ENCODE measurements at regions not wholly inside any gene's neighbourhood (a gene's known extent, or its start where the extent isn't known, plus 50 kb on each side); places are given as distances from the start of the nearest gene placed in this dataset.
"Not testable (repeated sequence)": the region's sequence is repeated elsewhere in the genome, so short reads cannot be mapped to it uniquely, and the experiment has no call there.

DNA sequence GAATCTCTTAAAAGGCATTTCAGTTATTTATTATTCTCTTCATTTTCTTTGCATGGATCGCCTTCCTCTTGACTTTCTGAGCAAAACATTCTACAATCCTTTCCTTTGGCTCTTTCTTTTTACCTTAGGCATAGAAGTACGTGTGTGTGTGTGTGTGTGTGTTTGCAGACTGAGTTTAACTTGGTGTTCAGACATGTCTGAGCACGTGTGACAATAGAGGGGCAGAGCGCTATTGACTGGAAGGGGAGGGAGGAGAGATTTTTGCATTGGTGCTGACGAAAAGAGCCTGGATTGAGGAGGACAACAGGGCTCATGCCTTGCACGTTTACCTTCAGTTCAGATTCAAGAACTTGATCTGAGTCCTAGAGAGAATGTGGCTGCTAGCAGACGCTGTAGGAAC is 129.8 kb downstream of the SEC23IP start:
- TF ChIP-seq POLR2A (IDR thresholded peaks at IDR 0.05; ENCODE audit: low read depth, low read length): no peak
- DNase-seq (ENCODE audit: insufficient read length, low spot score) (no peak), FAIRE-seq (no peak)

DNA sequence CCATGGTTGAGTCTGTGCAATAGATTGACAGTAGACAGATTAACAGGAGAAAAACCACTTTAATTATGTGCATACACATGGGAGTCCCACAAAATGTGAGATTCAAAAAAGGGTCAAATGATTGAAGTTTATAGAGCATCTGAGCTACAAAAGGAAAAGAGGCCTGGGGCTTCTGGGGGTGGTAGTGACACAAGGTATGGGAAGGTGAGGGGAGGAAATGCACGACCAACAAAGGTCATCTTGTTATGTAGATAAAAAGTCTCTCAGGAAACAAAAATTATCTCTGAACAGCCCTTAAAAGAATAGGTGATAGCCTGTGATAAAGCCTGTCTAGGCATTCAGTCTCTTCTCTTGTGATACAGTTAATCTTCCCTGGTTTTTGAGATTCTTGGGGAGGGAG is 141.7 kb downstream of the SEC23IP start:
- no peak for TF ChIP-seq POLR2A (IDR thresholded peaks at IDR 0.05; ENCODE audit: low read depth, low read length)
- no peak for FAIRE-seq

GRCh38 chr10:120039046-120039445 is 146.5 kb downstream of the SEC23IP start:
- DNase-seq (ENCODE audit: insufficient read length, low spot score) (no peak), FAIRE-seq (no peak)
- no peak for TF ChIP-seq POLR2A (IDR thresholded peaks at IDR 0.05; ENCODE audit: low read depth, low read length)

More for the DNA sequence above, 141.7 kb downstream of the SEC23IP start:
- DNase-seq (ENCODE audit: insufficient read length, low spot score): no peak

- FAIRE-seq (no peak), DNase-seq (ENCODE audit: insufficient read length, low spot score) (no peak)
Measured at GRCh38 chr10:120039826-120040225, 147.3 kb downstream of the SEC23IP start.

GRCh38 chr10:120041807-120042559 is 149.5 kb downstream of the SEC23IP start:
- TF ChIP-seq POLR2A (IDR thresholded peaks at IDR 0.05; ENCODE audit: low read depth, low read length): no peak
- no peak for FAIRE-seq
- no peak for DNase-seq (ENCODE audit: insufficient read length, low spot score)

More at GRCh38 chr10:120039826-120040225, 147.3 kb downstream of the SEC23IP start:
- no peak for TF ChIP-seq POLR2A (IDR thresholded peaks at IDR 0.05; ENCODE audit: low read depth, low read length)

GRCh38 chr10:120042705-120043104 is 150.2 kb downstream of the SEC23IP start:
- no peak for TF ChIP-seq POLR2A (IDR thresholded peaks at IDR 0.05; ENCODE audit: low read depth, low read length)
- FAIRE-seq (no peak), DNase-seq (ENCODE audit: insufficient read length, low spot score) (no peak)

DNA sequence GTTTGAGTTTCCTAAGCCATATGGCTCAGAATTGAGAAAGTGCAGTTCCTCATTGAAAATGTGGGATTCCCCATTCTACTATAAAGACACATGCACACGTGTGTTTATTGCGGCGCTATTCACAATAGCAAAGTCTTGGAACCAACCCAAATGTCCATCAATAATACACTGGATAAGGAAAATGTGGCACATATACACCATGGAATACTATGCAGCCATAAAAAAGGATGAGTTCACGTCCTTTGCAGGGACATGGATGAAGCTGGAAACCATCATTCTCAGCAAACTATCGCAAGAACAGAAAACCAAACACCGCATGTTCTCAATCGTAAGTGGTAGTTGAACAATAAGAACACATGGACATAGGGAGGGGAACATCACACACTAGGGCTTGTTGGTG is 154.8 kb downstream of the SEC23IP start:
- not testable (repeated sequence) for DNase-seq (ENCODE audit: insufficient read length, low spot score); FAIRE-seq

DNA sequence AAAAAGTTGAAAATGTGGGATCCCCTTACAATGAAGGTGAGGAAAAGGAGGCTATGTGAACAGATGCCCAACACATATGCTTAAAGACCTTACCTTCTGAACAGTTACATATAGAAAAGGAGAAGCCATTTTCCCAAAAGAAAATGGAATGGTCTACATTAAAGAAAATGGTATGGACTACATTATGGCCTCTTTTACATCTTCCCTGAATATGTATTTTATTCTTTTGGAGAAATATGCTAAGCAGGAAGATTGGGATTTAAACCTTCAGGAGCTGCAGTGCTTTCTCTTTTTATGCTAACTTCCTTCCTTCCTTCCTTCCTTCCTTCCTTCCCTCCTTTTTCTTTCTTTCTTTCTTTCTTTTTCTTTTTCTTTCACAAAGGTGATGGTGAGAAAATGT is 155.4 kb downstream of the SEC23IP start:
- FAIRE-seq: no peak
- DNase-seq (ENCODE audit: insufficient read length, low spot score): no peak
- TF ChIP-seq POLR2A (IDR thresholded peaks at IDR 0.05; ENCODE audit: low read depth, low read length): no peak

GRCh38 chr10:120048391-120048790 is 155.9 kb downstream of the SEC23IP start:
- no peak for TF ChIP-seq POLR2A (IDR thresholded peaks at IDR 0.05; ENCODE audit: low read depth, low read length)
- no peak for FAIRE-seq

GRCh38 chr10:120051671-120052070 is 159.1 kb downstream of the SEC23IP start:
- FAIRE-seq (no peak), DNase-seq (ENCODE audit: insufficient read length, low spot score) (no peak)
- TF ChIP-seq POLR2A (IDR thresholded peaks at IDR 0.05; ENCODE audit: low read depth, low read length): no peak

More at GRCh38 chr10:120048391-120048790, 155.9 kb downstream of the SEC23IP start:
- no peak for DNase-seq (ENCODE audit: insufficient read length, low spot score)

DNA sequence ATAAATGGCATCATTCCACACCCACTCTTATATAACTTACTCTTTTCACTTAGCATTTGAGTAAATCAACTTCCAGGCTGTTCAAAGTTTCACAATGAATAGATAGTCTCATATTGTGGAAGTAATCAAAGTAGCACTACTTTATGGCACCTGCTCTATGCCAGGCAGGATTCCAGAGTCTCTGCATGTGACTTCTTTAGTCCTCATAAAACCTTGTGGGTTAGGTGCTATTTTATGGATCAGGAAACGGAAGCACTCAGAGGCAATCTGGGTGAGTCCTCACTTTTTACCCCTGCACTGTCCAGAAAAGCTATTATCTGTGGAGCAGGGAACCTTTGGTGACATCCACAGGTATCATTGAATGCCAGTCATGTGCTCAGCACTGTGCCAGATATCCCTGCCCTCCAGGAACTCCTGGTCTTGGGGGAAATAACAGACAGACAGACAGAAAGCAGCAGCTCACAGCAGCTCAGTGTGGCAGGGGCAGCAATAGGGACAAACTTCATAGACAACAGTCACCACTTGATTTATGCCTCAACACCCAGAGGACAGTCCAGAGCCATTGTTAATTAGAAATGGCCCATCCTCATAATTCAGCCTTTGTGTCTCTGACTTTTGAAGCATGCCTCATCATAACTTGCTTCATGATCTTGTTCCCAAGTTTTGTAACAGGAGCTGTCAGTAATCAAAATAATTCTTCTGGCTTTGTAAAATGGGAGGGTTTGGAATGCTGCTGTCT is 160.6 kb downstream of the SEC23IP start:
- TF ChIP-seq POLR2A (IDR thresholded peaks at IDR 0.05; ENCODE audit: low read depth, low read length): no peak
- DNase-seq (ENCODE audit: insufficient read length, low spot score) (no peak), FAIRE-seq (no peak)

GRCh38 chr10:120059790-120060189 is 167.3 kb downstream of the SEC23IP start:
- not testable (repeated sequence) for DNase-seq (ENCODE audit: insufficient read length, low spot score); FAIRE-seq

- DNase-seq (ENCODE audit: insufficient read length, low spot score) (no peak), FAIRE-seq (no peak)
- no peak for TF ChIP-seq POLR2A (IDR thresholded peaks at IDR 0.05; ENCODE audit: low read depth, low read length)
Measured at GRCh38 chr10:120067427-120067826, 174.9 kb downstream of the SEC23IP start.

DNA sequence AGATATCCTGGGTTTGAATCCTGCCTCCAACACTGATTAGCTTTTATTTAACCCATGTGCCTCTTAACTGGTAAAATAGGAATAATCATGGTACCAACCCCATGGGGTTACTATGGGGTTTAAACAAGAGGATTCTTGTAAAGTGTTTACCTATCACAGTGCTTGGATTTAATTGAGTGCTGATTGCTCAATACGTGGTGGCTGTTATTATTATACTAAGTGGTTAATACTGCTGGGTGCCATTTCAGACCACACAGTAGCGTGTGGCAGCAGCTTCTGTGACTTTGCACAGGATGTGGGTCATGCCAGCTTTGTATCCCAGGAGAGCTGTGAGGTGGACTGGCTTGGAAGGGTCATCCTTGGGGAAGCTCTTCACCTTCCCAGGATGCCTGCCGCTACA is 177.2 kb downstream of the SEC23IP start:
- FAIRE-seq (no peak), DNase-seq (ENCODE audit: insufficient read length, low spot score) (no peak)
- TF ChIP-seq POLR2A (IDR thresholded peaks at IDR 0.05; ENCODE audit: low read depth, low read length): no peak

DNA sequence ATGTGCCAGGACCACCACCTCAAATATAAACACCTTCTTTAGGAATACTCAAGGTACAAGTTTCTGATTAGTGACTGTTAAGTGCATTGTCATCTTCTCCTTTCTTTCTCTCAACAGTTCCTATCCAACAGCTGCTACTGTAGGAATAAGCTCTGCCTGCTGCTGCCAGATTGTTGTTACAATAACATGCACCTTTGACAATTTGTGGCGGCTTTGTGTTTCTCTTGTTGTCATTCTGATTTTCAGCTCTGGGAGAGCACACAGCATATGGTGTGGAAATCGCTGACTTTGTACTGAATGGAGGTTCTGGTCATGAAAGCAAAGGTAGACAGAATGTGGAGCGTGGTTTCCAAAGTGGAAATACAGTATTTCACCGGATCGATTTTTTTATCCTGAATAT is 182.8 kb downstream of the SEC23IP start:
- no peak for TF ChIP-seq POLR2A (IDR thresholded peaks at IDR 0.05; ENCODE audit: low read depth, low read length)
- no peak for DNase-seq (ENCODE audit: insufficient read length, low spot score)
- FAIRE-seq: no peak

Measured in H54 (cell line).